Heart left ventricle (tissue), 16 donors: ENCODE measurements at regions not wholly inside any gene's neighbourhood (a gene's known extent, or its start where the extent isn't known, plus 50 kb on each side); places are given as distances from the start of the nearest gene placed in this dataset.

Source experiments
- ATAC-seq, 4 donors: fragments of 200-7000 bp; cut with Tn5 transposase; one replicate each; pipeline ENCODE4 v1.9.1; 2020 to 2022; ENCODE audit warnings: moderate library complexity in 4 of 4, mild to moderate bottlenecking in 3 of 4, moderate number of reproducible peaks in 1 of 4
- DNase-seq, 5 donors: peaks; one replicate each; pipeline ENCODE4 v3.0.0-alpha.2; 2020
- H3K27ac ChIP-seq, 12 donors: fragments of 200-600 bp; sonication (generic) in 4 of 12; one replicate each; pipeline versions ENCODE4 v1.5.0 to v1.8.0; 2016 to 2022; ENCODE audit warnings: mild to moderate bottlenecking in 2 of 12
- H3K27me3 ChIP-seq, 9 donors: fragments of 200-600 bp; sonication (generic) in 2 of 9; one replicate each; pipeline versions ENCODE4 v1.5.1 to v1.8.0; 2016 to 2022; ENCODE audit warnings: mild to moderate bottlenecking in 3 of 9
- H3K36me3 ChIP-seq, 9 donors: fragments of 200-600 bp; sonication (generic) in 2 of 9; one replicate each; pipeline versions ENCODE4 v1.5.0 to v1.8.0; 2018 to 2022; ENCODE audit warnings: mild to moderate bottlenecking in 2 of 9
- H3K4me1 ChIP-seq, 12 donors: fragments of 200-600 bp; sonication (generic) in 4 of 12; one replicate each; pipeline versions ENCODE4 v1.5.0 to v1.8.0; 2016 to 2022; ENCODE audit warnings: mild to moderate bottlenecking in 3 of 12
- H3K4me3 ChIP-seq, 12 donors: fragments of 200-600 bp; sonication (generic) in 4 of 12; one replicate each; pipeline versions ENCODE4 v1.5.0 to v1.8.0; 2017 to 2022; ENCODE audit warnings: mild to moderate bottlenecking in 9 of 12, moderate library complexity in 4 of 12
- H3K9me3 ChIP-seq, 12 donors: fragments of 200-600 bp; sonication (generic) in 4 of 12; one replicate each; pipeline versions ENCODE4 v1.5.0 to v1.8.0; 2016 to 2022; ENCODE audit warnings: mild to moderate bottlenecking in 1 of 12
- POLR2A ChIP-seq, 2 donors: fragments of 450-650 bp; IDR thresholded peaks; one replicate each; pipeline ENCODE4 v1.6.1; 2017; ENCODE audit warnings: antibody characterized with exemption in 2 of 2, mild to moderate bottlenecking in 2 of 2, moderate library complexity in 2 of 2
- WGBS, 4 donors: extraction: QIAGEN DNeasy Blood & Tissue Kit in 2 of 4; methylation state at CpG; one replicate each; pipeline versions ENCODE4 v1.1.5 to v1.1.7; 2013 to 2018; 5-methylcytosine and 5-hydroxymethylcytosine counted together
- intact Hi-C, 10 donors: fragments of 100-400 bp; cut with DNase I; formaldehyde crosslinking; loops; one replicate each; pipeline versions ENCODE4 v1.11.1 to v1.14.2; 2022
- TF ChIP-seq, protein P1 (sequence below), 12 donors: fragments of 200-600 bp; sonication (generic) in 4 of 12; IDR thresholded peaks; one replicate each; pipeline versions ENCODE4 v1.5.0 to v1.8.0; 2018 to 2022; ENCODE audit warnings: antibody characterized with exemption in 12 of 12, mild to moderate bottlenecking in 5 of 12
- donor health status: ischemic (EF 13 %, LVEDD 7.1; RV severe dilation, severe dysfunction).
- donor health status: healthy with polysubstance abuse.
- donor health status: DM: no; HTN: yes; CAD: no.
- donor health status: DM: no; HTN: no; CAD: no.
- donor health status: ischemic (EF 25% LVEDD 6.9; RV normal size, moderate dysfunction).
- donor health status: ischemic (EF 25% LVEDD 5.7; RV mildly dilated, moderate dysfunction).
- donor health status: healthy.
- donor health status: DM: yes; HTN: yes; CAD: no.
- donor health status: ischemic (EF 35%, LVEDD 5.7; RV mildly dilated, moderate dysfunction).
- donor health status: nonischemic (EF 11% LVEDD 7.7; RV severe dilation, severe dysfunction).
- donor health status: DM: yes; HTN: yes; CAD: no.
- donor health status: PGD.
- donor health status: ischemic (EF 29% LVEDD 5.4; RV normal size, mild dysfunction).
- donor health status: nonischemic (EF 23%, LVEDD 6.1; RV moderate dilation, normal function).

DNA sequence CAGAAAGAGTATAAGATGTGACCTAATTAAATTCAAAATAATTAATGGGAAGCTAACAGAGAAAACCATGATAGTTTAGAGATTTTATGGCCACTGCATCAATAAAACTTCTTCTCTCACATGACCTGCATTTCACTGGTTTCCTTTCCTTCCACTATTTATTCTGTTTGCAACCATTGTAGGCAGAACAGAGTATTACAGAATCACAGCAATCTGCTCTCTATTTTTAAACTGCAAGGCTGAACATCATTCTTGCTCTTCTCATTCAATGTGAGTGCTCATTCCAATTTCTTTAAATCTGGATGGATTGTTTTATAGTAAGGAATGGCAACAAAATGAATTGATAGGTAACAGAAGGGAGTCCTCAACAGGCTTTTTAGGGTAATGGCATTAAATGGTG lies 715.5 kb upstream of the RAB6C start:
- DNase-seq, result no peak
- Histone ChIP-seq H3K36me3 (no peaks in the 10 kb centered on the region), H3K27ac (no peak overlapping the region), H3K4me3 (no peak overlapping the region), H3K9me3 (peaks cover 0 to 38% (median 15%) of the 10 kb centered on the region in 12 donors), H3K27me3 (peaks cover 0 to 3% (median 0%) of the 10 kb centered on the region in 9 donors), H3K4me1 (no peaks in the 10 kb centered on the region)
- intact Hi-C loops, result no loop called here
- no peak for ATAC-seq
- no peak for TF ChIP-seq POLR2A (IDR thresholded peaks at IDR 0.05)
- TF ChIP-seq, protein P1, sequence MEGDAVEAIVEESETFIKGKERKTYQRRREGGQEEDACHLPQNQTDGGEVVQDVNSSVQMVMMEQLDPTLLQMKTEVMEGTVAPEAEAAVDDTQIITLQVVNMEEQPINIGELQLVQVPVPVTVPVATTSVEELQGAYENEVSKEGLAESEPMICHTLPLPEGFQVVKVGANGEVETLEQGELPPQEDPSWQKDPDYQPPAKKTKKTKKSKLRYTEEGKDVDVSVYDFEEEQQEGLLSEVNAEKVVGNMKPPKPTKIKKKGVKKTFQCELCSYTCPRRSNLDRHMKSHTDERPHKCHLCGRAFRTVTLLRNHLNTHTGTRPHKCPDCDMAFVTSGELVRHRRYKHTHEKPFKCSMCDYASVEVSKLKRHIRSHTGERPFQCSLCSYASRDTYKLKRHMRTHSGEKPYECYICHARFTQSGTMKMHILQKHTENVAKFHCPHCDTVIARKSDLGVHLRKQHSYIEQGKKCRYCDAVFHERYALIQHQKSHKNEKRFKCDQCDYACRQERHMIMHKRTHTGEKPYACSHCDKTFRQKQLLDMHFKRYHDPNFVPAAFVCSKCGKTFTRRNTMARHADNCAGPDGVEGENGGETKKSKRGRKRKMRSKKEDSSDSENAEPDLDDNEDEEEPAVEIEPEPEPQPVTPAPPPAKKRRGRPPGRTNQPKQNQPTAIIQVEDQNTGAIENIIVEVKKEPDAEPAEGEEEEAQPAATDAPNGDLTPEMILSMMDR (IDR thresholded peaks at IDR 0.05), result no peak

DNA sequence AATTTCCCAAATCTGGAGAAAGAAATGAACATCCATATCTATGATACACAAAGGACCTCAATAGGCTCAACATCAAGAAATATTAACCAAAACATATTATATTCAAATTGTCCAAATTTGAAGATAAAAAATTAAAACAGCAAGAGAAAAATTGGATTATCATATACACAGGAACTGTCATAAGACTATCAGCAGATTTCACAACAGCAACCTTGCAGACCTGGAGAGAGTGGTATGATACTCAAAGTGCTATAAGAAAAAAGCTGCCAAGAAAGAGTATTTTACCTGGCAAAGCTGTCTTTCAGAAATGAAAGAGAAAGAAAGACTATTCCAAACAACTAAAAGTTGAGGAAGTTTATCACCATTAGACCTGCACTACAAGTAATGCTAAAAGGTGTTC lies 711.9 kb upstream of the RAB6C start:
- H3K36me3 ChIP-seq, result no peaks in the 10 kb centered on the region
- H3K27me3 ChIP-seq, result peaks cover 0 to 3% (median 0%) of the 10 kb centered on the region in 9 donors
- no peak overlapping the region for H3K27ac ChIP-seq
- H3K4me3 ChIP-seq, result no peak overlapping the region
- peaks cover 0 to 55% (median 9%) of the 10 kb centered on the region in 12 donors for H3K9me3 ChIP-seq
- intact Hi-C loops, result no loop called here
- ATAC-seq, result no peak
- TF ChIP-seq, protein P1 (IDR thresholded peaks at IDR 0.05), result no peak
- TF ChIP-seq POLR2A (IDR thresholded peaks at IDR 0.05), result no peak
- no peaks in the 10 kb centered on the region for H3K4me1 ChIP-seq
- DNase-seq, result no peak

DNA sequence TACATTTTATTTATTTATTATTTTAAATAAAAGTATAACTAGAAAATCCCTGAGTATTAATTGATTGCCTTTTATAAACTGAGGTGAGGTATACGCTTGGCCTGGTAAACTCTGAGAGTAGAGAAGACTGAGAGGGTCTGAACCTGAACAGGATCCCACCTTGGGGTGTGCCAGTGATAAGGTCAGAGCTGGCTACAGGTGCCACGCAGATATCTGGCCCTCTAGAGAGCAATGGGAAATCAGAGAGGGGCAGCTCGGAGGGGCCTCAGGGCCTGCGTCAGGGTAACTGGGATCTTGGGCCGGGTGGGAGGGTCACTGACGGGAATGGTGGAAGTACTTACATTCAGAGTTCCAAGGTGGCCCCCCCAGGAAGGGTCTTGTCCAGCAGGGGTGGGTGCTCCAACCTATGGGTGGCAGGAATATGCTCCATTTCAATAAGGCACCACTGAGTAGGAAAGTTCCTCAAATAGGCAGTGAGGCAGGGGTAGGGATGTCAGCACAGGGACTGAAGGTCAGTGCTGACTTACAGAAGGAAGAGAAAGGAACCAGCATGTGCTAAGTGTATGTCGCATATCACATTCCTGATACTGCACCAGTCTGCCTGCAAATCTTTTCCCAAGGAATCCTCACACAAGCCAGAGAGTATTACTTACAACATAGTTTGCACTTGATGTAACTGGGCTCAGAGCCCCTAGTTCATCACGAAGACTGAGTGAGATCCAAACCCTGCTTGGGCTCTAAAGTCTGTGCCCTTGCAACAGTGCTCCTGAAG lies 706.0 kb upstream of the RAB6C start:
- intact Hi-C loops, result no loop called here
- Histone ChIP-seq H3K4me3 (no peak overlapping the region), H3K36me3 (no peaks in the 10 kb centered on the region), H3K9me3 (peaks cover 0 to 30% (median 2%) of the 10 kb centered on the region in 12 donors), H3K27me3 (no peaks in the 10 kb centered on the region), H3K27ac (no peak overlapping the region), H3K4me1 (no peaks in the 10 kb centered on the region)
- no peak for DNase-seq
- ATAC-seq, result no peak
- TF ChIP-seq, protein P1 (IDR thresholded peaks at IDR 0.05), result no peak
- TF ChIP-seq POLR2A (IDR thresholded peaks at IDR 0.05), result no peak
- WGBS, 4 donors, result 89 to 92% (median 91%) methylated on average over 8 of the region's 8 CpGs

DNA sequence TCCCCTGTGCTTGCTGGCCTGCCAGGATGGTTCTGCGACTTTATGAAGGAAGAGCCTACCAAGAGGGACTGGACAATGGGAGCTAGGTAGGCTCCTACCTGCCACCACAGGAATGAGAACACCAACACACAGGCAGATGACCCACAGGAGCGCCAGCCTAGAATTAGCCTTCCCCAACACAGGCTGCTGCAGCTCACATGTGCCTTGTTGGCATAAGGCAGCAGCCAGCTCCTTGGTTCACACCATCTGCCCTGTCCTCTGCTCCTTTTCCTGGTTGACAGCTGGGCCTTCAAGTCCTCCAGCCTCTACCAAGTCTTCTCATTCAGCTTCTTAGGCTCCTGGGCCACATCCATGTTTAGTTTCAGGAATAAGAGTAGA lies 705.4 kb upstream of the RAB6C start:
- H3K4me1 ChIP-seq, result no peaks in the 10 kb centered on the region
- H3K27ac ChIP-seq, result no peak overlapping the region
- peaks cover 0 to 25% (median under 1%) of the 10 kb centered on the region in 12 donors for H3K9me3 ChIP-seq
- ATAC-seq (no peak), DNase-seq (no peak)
- no peaks in the 10 kb centered on the region for H3K27me3 ChIP-seq
- no peaks in the 10 kb centered on the region for H3K36me3 ChIP-seq
- WGBS, 4 donors, result 65 to 94% (median 87%) methylated on average over 2 of the region's 2 CpGs
- intact Hi-C loops, result no loop called here
- no peak overlapping the region for H3K4me3 ChIP-seq
- TF ChIP-seq, protein P1 (IDR thresholded peaks at IDR 0.05), result no peak
- TF ChIP-seq POLR2A (IDR thresholded peaks at IDR 0.05), result no peak
